ENCODE measurements at regions not wholly inside any gene's neighbourhood (a gene's known extent, or its start where the extent isn't known, plus 50 kb on each side); places are given as distances from the start of the nearest gene placed in this dataset.

DNA sequence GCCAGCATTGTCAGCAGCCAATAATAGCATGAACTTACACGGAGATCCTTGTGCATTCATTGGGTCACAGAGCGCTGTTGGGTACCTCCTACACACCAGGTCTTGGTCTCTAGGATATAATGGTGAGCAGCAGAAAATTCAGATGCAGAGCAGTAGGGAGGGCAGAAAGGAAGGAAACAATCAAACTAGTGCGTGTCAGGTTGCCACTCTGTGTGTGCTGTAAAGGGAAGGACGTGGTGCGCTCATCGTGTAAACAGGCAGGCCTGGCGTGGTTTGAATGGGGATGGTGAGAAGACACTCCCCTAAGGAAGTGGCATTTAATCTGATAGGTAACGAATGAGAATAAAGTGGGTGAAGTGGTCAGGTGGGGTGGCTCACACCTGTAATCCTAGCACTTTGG is 336.4 kb downstream of the CDH26 start:
- H3K27ac ChIP-seq (ENCODE audit: low read length) = no peak overlapping the region
- no CpG with 5 or more reads among the region's 8 CpGs for WGBS (ENCODE audit: insufficient coverage, insufficient read length)
- H3K36me3 ChIP-seq (ENCODE audit: control insufficient read depth, insufficient read depth, low read length) = no peaks in the 10 kb centered on the region

DNA sequence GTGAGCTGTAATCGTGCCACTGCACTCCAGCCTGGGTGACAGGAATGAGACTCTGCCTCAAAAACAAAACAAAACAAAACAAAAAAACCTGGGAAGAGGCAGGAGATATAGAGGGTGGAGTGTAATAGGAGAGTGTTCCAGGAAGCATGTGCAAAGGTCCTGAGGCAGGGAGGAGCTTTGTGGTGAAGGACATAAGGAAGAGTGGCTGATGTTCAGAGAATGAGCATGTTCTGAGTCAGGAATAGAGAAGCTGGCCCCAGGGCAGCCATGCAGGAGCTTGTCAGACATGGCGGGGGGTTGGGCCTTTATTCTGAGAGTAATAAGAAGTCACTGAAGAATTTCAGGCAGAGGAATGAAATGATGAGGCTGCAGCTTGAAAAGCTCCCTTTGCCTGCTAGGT is 337.0 kb downstream of the CDH26 start:
- DNase-seq (ENCODE audit: low read depth, low spot score) = no peak
- Histone ChIP-seq H3K36me3 (ENCODE audit: control insufficient read depth, insufficient read depth, low read length) (no peaks in the 10 kb centered on the region), H3K4me1 (ENCODE audit: control insufficient read depth, insufficient read depth, low read length) (no peaks in the 10 kb centered on the region), H3K4me3 (ENCODE audit: low read length) (no peak overlapping the region), H3K27ac (ENCODE audit: low read length) (no peak overlapping the region), H3K9me3 (ENCODE audit: control insufficient read depth, insufficient read depth, low read length) (no peaks in the 10 kb centered on the region; the same call in 1 of the 2 replicates), H3K27me3 (ENCODE audit: control insufficient read depth, insufficient read depth, low read length) (no peaks in the 10 kb centered on the region)
- no CpG with 5 or more reads among the region's 2 CpGs for WGBS (ENCODE audit: insufficient coverage, insufficient read length)

More for the DNA sequence above, 336.4 kb downstream of the CDH26 start:
- H3K27me3 ChIP-seq (ENCODE audit: control insufficient read depth, insufficient read depth, low read length) = no peaks in the 10 kb centered on the region
- H3K4me1 ChIP-seq (ENCODE audit: control insufficient read depth, insufficient read depth, low read length) = no peaks in the 10 kb centered on the region
- no peak overlapping the region for H3K4me3 ChIP-seq (ENCODE audit: low read length)
- H3K9me3 ChIP-seq (ENCODE audit: control insufficient read depth, insufficient read depth, low read length) = peaks cover 1% of the 10 kb centered on the region
- DNase-seq (ENCODE audit: low read depth, low spot score) = no peak

DNA sequence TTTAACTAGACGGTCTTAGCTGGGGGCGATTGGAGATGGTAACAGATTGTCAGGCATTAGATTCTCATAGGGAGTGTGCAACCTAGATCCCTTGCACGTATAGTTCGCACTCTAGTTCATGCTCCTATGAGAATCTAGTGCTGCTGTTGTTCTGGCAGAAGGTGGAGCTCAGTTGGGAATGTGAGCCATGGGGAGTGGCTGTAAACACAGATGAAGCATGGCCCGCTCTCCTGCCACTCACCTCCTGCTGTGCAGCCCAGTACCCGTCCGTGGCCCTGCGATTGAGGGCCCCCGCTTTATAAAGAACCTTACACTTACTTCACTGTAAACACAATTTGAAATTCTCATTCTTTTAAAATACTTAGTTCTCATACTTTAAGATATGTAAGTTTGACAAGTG is 339.4 kb downstream of the CDH26 start:
- no peaks in the 10 kb centered on the region for H3K27me3 ChIP-seq (ENCODE audit: control insufficient read depth, insufficient read depth, low read length)
- no peaks in the 10 kb centered on the region for H3K4me1 ChIP-seq (ENCODE audit: control insufficient read depth, insufficient read depth, low read length)
- no peak overlapping the region for H3K4me3 ChIP-seq (ENCODE audit: low read length)
- no peak overlapping the region for H3K27ac ChIP-seq (ENCODE audit: low read length)
- no CpG with 5 or more reads among the region's 9 CpGs for WGBS (ENCODE audit: insufficient coverage, insufficient read length)
- H3K9me3 ChIP-seq (ENCODE audit: control insufficient read depth, insufficient read depth, low read length) = no peaks in the 10 kb centered on the region; the same call in 1 of the 2 replicates
- DNase-seq (ENCODE audit: low read depth, low spot score) = no peak
- H3K36me3 ChIP-seq (ENCODE audit: control insufficient read depth, insufficient read depth, low read length) = no peaks in the 10 kb centered on the region

DNA sequence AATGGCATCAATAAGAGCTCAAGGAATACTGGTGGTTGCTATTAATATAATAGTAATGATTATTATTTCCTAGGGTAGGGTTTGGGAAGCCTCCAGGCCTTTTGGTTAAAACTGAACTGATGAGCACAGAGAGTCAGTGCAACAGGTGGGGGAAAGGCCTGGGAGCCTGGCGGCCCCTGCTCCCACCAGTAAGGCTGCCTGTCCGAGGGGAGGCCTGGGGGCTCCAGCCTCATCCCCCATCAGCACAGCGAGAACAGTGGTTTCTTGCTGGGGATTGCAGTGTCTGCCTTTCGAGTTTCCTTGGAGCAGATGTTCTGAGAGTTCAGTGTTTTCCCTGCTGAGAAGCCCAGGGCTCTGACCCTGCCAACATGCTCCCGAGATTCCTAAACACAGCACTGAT is 340.4 kb downstream of the CDH26 start:
- WGBS (ENCODE audit: insufficient coverage, insufficient read length) = no CpG with 5 or more reads among the region's 5 CpGs
- Histone ChIP-seq H3K4me1 (ENCODE audit: control insufficient read depth, insufficient read depth, low read length) (no peaks in the 10 kb centered on the region), H3K36me3 (ENCODE audit: control insufficient read depth, insufficient read depth, low read length) (no peaks in the 10 kb centered on the region), H3K4me3 (ENCODE audit: low read length) (no peak overlapping the region), H3K9me3 (ENCODE audit: control insufficient read depth, insufficient read depth, low read length) (no peaks in the 10 kb centered on the region), H3K27ac (ENCODE audit: low read length) (no peak overlapping the region), H3K27me3 (ENCODE audit: control insufficient read depth, insufficient read depth, low read length) (no peaks in the 10 kb centered on the region)
- no peak for DNase-seq (ENCODE audit: low read depth, low spot score)

DNA sequence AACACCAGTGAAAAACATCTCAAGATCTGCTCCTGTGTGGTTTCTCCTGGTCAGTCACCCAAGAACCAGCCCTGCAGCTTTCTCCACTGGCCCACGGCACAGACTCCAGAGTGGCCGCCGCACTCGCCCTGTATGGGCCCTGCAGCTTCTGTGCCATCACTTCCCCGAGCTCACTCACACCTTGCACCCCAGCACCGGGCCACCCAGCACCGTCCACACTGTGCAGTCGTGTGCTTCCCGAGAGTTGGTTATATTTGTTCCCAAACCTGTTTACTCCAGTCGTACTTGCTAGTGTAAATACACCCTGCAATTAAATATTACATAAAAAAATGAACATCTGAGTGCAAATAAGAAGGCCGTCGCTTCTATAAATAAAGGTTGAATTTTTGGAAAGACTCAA is 341.7 kb downstream of the CDH26 start:
- H3K4me1 ChIP-seq (ENCODE audit: control insufficient read depth, insufficient read depth, low read length) = no peaks in the 10 kb centered on the region
- no peaks in the 10 kb centered on the region for H3K36me3 ChIP-seq (ENCODE audit: control insufficient read depth, insufficient read depth, low read length)
- WGBS (ENCODE audit: insufficient coverage, insufficient read length) = no CpG with 5 or more reads among the region's 12 CpGs
- DNase-seq (ENCODE audit: low read depth, low spot score) = no peak
- no peak overlapping the region for H3K27ac ChIP-seq (ENCODE audit: low read length)
- no peak overlapping the region for H3K4me3 ChIP-seq (ENCODE audit: low read length)
- no peaks in the 10 kb centered on the region for H3K9me3 ChIP-seq (ENCODE audit: control insufficient read depth, insufficient read depth, low read length)
- H3K27me3 ChIP-seq (ENCODE audit: control insufficient read depth, insufficient read depth, low read length) = no peaks in the 10 kb centered on the region

DNA sequence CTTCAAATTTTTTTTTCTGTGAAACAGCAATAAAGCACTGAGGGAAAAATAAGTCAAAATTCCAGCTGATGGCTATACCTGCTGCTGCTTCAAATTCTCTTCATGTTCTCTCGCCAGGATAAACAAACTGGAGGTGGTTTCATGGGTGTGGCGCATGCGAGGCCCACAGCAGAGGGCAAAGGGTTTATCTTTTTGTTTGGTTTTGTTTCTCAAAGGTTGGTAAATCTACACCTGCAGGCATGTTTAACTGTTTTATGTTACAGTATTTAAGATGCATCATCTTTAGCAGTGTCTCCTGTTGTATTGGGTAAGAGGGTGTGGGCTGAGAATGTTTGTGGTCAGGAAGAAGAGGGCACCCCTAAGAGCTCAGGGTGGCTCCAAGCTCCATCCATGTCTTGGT is 342.2 kb downstream of the CDH26 start:
- no peaks in the 10 kb centered on the region for H3K36me3 ChIP-seq (ENCODE audit: control insufficient read depth, insufficient read depth, low read length)
- no peaks in the 10 kb centered on the region for H3K27me3 ChIP-seq (ENCODE audit: control insufficient read depth, insufficient read depth, low read length)
- no peak overlapping the region for H3K27ac ChIP-seq (ENCODE audit: low read length)
- H3K4me1 ChIP-seq (ENCODE audit: control insufficient read depth, insufficient read depth, low read length) = no peaks in the 10 kb centered on the region
- no peak for DNase-seq (ENCODE audit: low read depth, low spot score)
- WGBS (ENCODE audit: insufficient coverage, insufficient read length) = no CpG with 5 or more reads among the region's 3 CpGs
- H3K9me3 ChIP-seq (ENCODE audit: control insufficient read depth, insufficient read depth, low read length) = no peaks in the 10 kb centered on the region
- H3K4me3 ChIP-seq (ENCODE audit: low read length) = no peak overlapping the region

DNA sequence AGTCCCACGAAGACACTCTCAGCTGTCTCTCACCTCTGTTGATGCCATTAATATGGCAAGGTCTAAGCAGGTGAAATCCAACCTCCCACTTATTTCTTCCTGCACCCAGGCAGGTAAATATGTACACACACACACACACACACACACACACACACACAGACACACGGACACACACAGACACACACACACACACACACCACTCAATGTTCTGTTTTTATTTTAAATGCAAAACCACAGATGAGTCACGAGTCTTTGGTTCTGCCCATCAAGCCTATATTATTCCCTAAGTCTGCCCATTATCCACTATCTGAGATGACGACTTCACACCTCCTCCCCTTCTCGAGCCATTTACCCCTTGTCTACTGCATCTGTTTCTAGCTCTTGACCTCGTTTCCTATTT is 344.7 kb downstream of the CDH26 start:
- Histone ChIP-seq H3K9me3 (ENCODE audit: control insufficient read depth, insufficient read depth, low read length) (no peaks in the 10 kb centered on the region), H3K36me3 (ENCODE audit: control insufficient read depth, insufficient read depth, low read length) (no peaks in the 10 kb centered on the region), H3K27ac (ENCODE audit: low read length) (no peak overlapping the region), H3K27me3 (ENCODE audit: control insufficient read depth, insufficient read depth, low read length) (no peaks in the 10 kb centered on the region), H3K4me3 (ENCODE audit: low read length) (no peak overlapping the region), H3K4me1 (ENCODE audit: control insufficient read depth, insufficient read depth, low read length) (no peaks in the 10 kb centered on the region)
- WGBS (ENCODE audit: insufficient coverage, insufficient read length) = 100% methylated on average over 1 of the region's 6 CpGs
- DNase-seq (ENCODE audit: low read depth, low spot score) = no peak

DNA sequence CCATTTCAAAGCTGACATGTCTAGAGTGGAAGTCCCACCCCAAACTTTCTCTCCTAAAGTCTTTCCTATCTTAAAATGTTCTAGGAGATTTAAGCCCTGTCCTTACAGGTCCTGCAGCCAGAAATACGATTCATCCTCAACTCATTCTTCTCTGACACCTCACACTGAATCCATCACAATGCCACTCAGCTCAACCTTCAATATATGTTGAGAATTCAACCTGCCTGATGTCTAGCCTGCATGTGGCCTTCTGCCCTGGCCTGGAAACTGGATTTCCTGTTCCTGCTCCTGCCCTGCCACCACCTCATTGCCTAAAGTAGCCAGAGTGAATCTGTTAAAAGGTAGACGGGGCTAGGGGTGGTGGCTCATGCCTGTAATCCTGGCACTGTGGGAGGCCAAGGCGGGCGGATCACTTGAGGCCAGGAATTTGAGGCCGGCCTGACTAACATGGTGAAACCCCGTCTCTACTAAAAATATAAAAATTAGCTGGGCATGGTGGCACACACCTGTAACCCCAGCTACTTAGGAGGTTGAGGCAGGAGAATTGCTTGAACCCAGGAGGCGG is 345.9 kb downstream of the CDH26 start:
- WGBS (ENCODE audit: insufficient coverage, insufficient read length) = no CpG with 5 or more reads among the region's 7 CpGs
- H3K4me3 ChIP-seq (ENCODE audit: low read length) = no peak overlapping the region
- no peak for DNase-seq (ENCODE audit: low read depth, low spot score)
- no peaks in the 10 kb centered on the region for H3K9me3 ChIP-seq (ENCODE audit: control insufficient read depth, insufficient read depth, low read length)
- no peak overlapping the region for H3K27ac ChIP-seq (ENCODE audit: low read length)
- H3K36me3 ChIP-seq (ENCODE audit: control insufficient read depth, insufficient read depth, low read length) = no peaks in the 10 kb centered on the region
- H3K4me1 ChIP-seq (ENCODE audit: control insufficient read depth, insufficient read depth, low read length) = no peaks in the 10 kb centered on the region
- no peaks in the 10 kb centered on the region for H3K27me3 ChIP-seq (ENCODE audit: control insufficient read depth, insufficient read depth, low read length)

DNA sequence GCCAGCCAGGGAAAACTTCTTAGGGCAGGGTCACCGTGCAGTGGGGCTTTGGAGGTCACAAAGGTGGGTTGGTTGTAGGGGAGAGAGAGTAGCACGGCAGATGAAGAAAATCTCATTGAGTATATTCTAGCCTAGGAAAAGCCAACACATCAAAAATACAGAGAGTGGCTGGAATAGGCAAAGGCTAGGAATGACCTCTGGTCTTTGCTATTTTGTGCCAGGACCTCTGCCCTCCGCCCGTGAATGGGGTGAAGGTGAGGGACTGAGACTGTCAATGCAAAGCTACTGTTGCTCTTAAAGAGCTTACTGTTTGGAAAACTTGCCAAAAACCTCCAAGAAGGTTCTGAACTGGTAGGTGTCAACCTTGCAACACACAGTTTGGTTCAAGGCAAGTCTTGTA is 346.7 kb downstream of the CDH26 start:
- H3K27me3 ChIP-seq (ENCODE audit: control insufficient read depth, insufficient read depth, low read length) = no peaks in the 10 kb centered on the region
- H3K4me1 ChIP-seq (ENCODE audit: control insufficient read depth, insufficient read depth, low read length) = no peaks in the 10 kb centered on the region
- H3K9me3 ChIP-seq (ENCODE audit: control insufficient read depth, insufficient read depth, low read length) = no peaks in the 10 kb centered on the region
- H3K36me3 ChIP-seq (ENCODE audit: control insufficient read depth, insufficient read depth, low read length) = no peaks in the 10 kb centered on the region
- no peak overlapping the region for H3K27ac ChIP-seq (ENCODE audit: low read length)
- H3K4me3 ChIP-seq (ENCODE audit: low read length) = no peak overlapping the region
- WGBS (ENCODE audit: insufficient coverage, insufficient read length) = no CpG with 5 or more reads among the region's 4 CpGs
- no peak for DNase-seq (ENCODE audit: low read depth, low spot score)

DNA sequence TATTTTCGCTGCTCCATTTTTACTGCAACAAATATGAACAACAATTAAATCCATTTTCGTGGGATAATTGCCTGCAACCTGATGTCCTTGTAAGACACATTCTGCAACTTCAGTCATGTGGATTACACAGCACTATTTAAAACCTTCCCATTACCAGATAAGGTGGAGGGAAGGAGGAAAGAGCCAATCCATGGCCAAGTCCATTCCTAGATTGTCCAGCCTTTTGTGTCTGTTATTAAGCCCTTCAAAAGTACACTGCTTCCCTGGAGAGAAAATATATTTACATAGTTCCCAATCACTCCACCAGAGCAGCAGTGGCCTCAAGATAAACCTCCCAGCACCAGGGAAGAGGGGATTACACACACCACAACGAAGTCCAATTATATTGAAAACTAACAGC is 347.9 kb downstream of the CDH26 start:
- H3K27ac ChIP-seq (ENCODE audit: low read length) = no peak overlapping the region
- H3K4me1 ChIP-seq (ENCODE audit: control insufficient read depth, insufficient read depth, low read length) = no peaks in the 10 kb centered on the region
- no peak overlapping the region for H3K4me3 ChIP-seq (ENCODE audit: low read length)
- no peaks in the 10 kb centered on the region for H3K9me3 ChIP-seq (ENCODE audit: control insufficient read depth, insufficient read depth, low read length)
- no peaks in the 10 kb centered on the region for H3K36me3 ChIP-seq (ENCODE audit: control insufficient read depth, insufficient read depth, low read length)
- H3K27me3 ChIP-seq (ENCODE audit: control insufficient read depth, insufficient read depth, low read length) = no peaks in the 10 kb centered on the region
- WGBS (ENCODE audit: insufficient coverage, insufficient read length) = no CpG with 5 or more reads among the region's 3 CpGs
- no peak for DNase-seq (ENCODE audit: low read depth, low spot score)

DNA sequence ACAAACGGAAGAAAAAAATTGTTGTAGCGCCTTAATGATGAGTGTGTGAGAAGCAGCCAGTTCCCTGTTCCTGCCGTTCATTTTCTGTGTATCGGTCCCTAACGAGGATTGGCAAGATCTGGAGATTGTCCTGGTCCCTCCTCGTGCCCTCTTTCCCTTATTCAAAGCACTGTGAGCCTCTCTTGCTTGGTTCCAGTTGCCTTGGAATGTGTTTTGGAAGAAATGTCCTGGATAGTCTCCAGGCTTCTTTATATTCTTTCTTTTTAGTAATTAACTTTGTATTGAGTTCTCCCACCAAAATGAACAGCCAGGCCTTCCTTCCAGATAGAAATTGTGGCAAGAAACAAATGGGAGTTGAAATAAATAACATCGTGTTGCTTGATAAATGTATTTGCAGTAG is 348.3 kb downstream of the CDH26 start:
- Histone ChIP-seq H3K27ac (ENCODE audit: low read length) (no peak overlapping the region), H3K36me3 (ENCODE audit: control insufficient read depth, insufficient read depth, low read length) (no peaks in the 10 kb centered on the region), H3K9me3 (ENCODE audit: control insufficient read depth, insufficient read depth, low read length) (no peaks in the 10 kb centered on the region), H3K4me3 (ENCODE audit: low read length) (no peak overlapping the region), H3K4me1 (ENCODE audit: control insufficient read depth, insufficient read depth, low read length) (no peaks in the 10 kb centered on the region), H3K27me3 (ENCODE audit: control insufficient read depth, insufficient read depth, low read length) (no peaks in the 10 kb centered on the region)
- no CpG with 5 or more reads among the region's 7 CpGs for WGBS (ENCODE audit: insufficient coverage, insufficient read length)
- no peak for DNase-seq (ENCODE audit: low read depth, low spot score)
